SK-N-SH (cell line): ENCODE measurements at regions not wholly inside any gene's neighbourhood (a gene's known extent, or its start where the extent isn't known, plus 50 kb on each side); places are given as distances from the start of the nearest gene placed in this dataset.

ENCODE experiments used
- CTCF ChIA-PET: fragments of 300-600, 350-600 bp; formaldehyde crosslinking; extraction: SDS; loops from one replicate; lab custom pipeline; 2021; lab: Yijun Ruan, JAX
- POLR2A ChIA-PET: fragments of 350-600 bp; sonication (Branson Sonifier 250); formaldehyde crosslinking; extraction: SDS; loops from one replicate; lab custom pipeline; 2020; ENCODE audit warnings: antibody characterized with exemption, inconsistent platforms; lab: Yijun Ruan, JAX
- DNase-seq: peaks from one replicate; pipeline ENCODE4 v3.0.0; 2012
- H2AFZ ChIP-seq: fragments of 200-600 bp; sonication (generic); 2 replicates; pipeline ENCODE4 v1.8.1; 2016; ENCODE audit warnings: antibody characterized with exemption, mild to moderate bottlenecking, low read depth
- H3F3A ChIP-seq: fragments of 200-600 bp; sonication (generic); replicated peaks from 2 replicates; pipeline ENCODE3; 2016; ENCODE audit warnings: antibody characterized with exemption, mild to moderate bottlenecking; ENCODE audit not compliant: insufficient read depth
- H3K27ac ChIP-seq, 2 experiments: fragments of 200-500 bp in 1 of 2; fragments of 200-600 bp in 1 of 2; sonication (Bioruptor generic) in 1 of 2; sonication (generic), shearing (Covaris generic) in 1 of 2; 2 replicates each; pipeline versions ENCODE4 v1.5.1 to v1.6.1; 2014 to 2016; ENCODE audit warnings: low read depth in 2 of 2, inconsistent platforms in 1 of 2, low read length in 1 of 2, mild to moderate bottlenecking in 1 of 2, mixed read lengths in 1 of 2
- H3K27me3 ChIP-seq: fragments of 200-600 bp; sonication (generic), shearing (Covaris generic); 2 replicates; pipeline ENCODE4 v1.6.1; 2016; ENCODE audit warnings: mixed run types; ENCODE audit not compliant: insufficient read depth
- H3K36me3 ChIP-seq, 2 experiments: fragments of 200-500 bp in 1 of 2; fragments of 200-600 bp in 1 of 2; sonication (Bioruptor generic) in 1 of 2; sonication (generic) in 1 of 2; replicated peaks in 1 of 2; 2 replicates each; pipeline versions ENCODE3 to v1.5.1; 2014 to 2016; ENCODE audit warnings: low read length in 1 of 2, mild to moderate bottlenecking in 1 of 2; ENCODE audit not compliant: insufficient read depth in 2 of 2, control insufficient read depth in 1 of 2
- H3K4me1 ChIP-seq, 2 experiments: fragments of 200-500 bp in 1 of 2; fragments of 200-600 bp in 1 of 2; sonication (Bioruptor generic) in 1 of 2; sonication (generic), shearing (Covaris generic) in 1 of 2; 2 replicates each; pipeline versions ENCODE4 v1.5.1 to v1.6.1; 2014 to 2016; ENCODE audit warnings: low read depth in 1 of 2, low read length in 1 of 2, mixed run types in 1 of 2; ENCODE audit not compliant: insufficient read depth in 2 of 2, control insufficient read depth in 1 of 2
- H3K4me2 ChIP-seq: fragments of 200-600 bp; sonication (generic), shearing (Covaris generic); 2 replicates; pipeline ENCODE4 v1.6.1; 2017; ENCODE audit warnings: mixed run types
- H3K4me3 ChIP-seq, 2 experiments: fragments of 200-500 bp in 1 of 2; fragments of 200-600 bp in 1 of 2; sonication (Bioruptor generic) in 1 of 2; sonication (generic), shearing (Covaris generic) in 1 of 2; 2 replicates each; pipeline versions ENCODE4 v1.5.1 to v1.8.1; 2014 to 2016; ENCODE audit warnings: low read depth in 2 of 2, inconsistent platforms in 1 of 2, low read length in 1 of 2, mild to moderate bottlenecking in 1 of 2, mixed read lengths in 1 of 2, moderate library complexity in 1 of 2
- H3K79me2 ChIP-seq: fragments of 200-600 bp; sonication (generic); 2 replicates; pipeline ENCODE4 v1.8.1; 2017; ENCODE audit warnings: mild to moderate bottlenecking; ENCODE audit not compliant: insufficient read depth
- H3K9ac ChIP-seq: fragments of 200-600 bp; sonication (generic); 2 replicates; pipeline ENCODE4 v1.6.1; 2017; ENCODE audit warnings: mixed run types
- H3K9me2 ChIP-seq: fragments of 200-600 bp; sonication (generic); 2 replicates; pipeline ENCODE4 v1.6.1; 2017; ENCODE audit warnings: mixed run types
- H3K9me3 ChIP-seq: fragments of 200-600 bp; sonication (generic); 2 replicates; pipeline ENCODE4 v1.6.1; 2017; ENCODE audit warnings: mixed run types, mild to moderate bottlenecking, moderate library complexity
- H4K20me1 ChIP-seq: fragments of 200-600 bp; sonication (generic); 2 replicates; pipeline ENCODE4 v1.6.1; 2017; ENCODE audit warnings: mild to moderate bottlenecking, mixed run types; ENCODE audit not compliant: insufficient read depth
- EZH2phosphoT487 ChIP-seq: fragments of 200-600 bp; sonication (generic); IDR thresholded peaks from 2 replicates; pipeline ENCODE4 v1.6.1; 2017; ENCODE audit warnings: low read depth, mixed run types, mild to moderate bottlenecking, antibody characterized with exemption, moderate library complexity, borderline replicate concordance
- FOSL2 ChIP-seq: IDR thresholded peaks from 2 replicates; pipeline ENCODE4 v1.4.0; 2012; ENCODE audit warnings: low read depth, mild to moderate bottlenecking, moderate library complexity, borderline replicate concordance
- FOXM1 ChIP-seq: IDR thresholded peaks from 2 replicates; pipeline ENCODE4 v1.4.0; 2012; ENCODE audit warnings: low read depth, mild to moderate bottlenecking
- GABPA ChIP-seq: IDR thresholded peaks from 2 replicates; pipeline ENCODE4 v1.4.0; 2012; ENCODE audit warnings: low read depth, mild to moderate bottlenecking
- GATA2 ChIP-seq: sonication (generic); formaldehyde crosslinking; IDR thresholded peaks from 2 replicates; pipeline ENCODE4 v1.5.0; 2020; ENCODE audit warnings: mild to moderate bottlenecking, missing genetic modification reagents
- MXI1 ChIP-seq: IDR thresholded peaks from 2 replicates; pipeline ENCODE4 v1.6.1; 2012; ENCODE audit warnings: mild to moderate bottlenecking, low read depth, low read length, improper control_type of control experiment
- NRF1 ChIP-seq: IDR thresholded peaks from 2 replicates; pipeline ENCODE4 v1.6.1; 2012; ENCODE audit warnings: low read depth, mild to moderate bottlenecking, low read length
- SIN3A ChIP-seq: IDR thresholded peaks from 2 replicates; pipeline ENCODE4 v1.6.1; 2012; ENCODE audit warnings: low read depth, mild to moderate bottlenecking, low read length, moderate library complexity, borderline replicate concordance
- SMC3 ChIP-seq: IDR thresholded peaks from 2 replicates; pipeline ENCODE4 v1.6.1; 2012; ENCODE audit warnings: low read depth, low read length, improper control_type of control experiment
- WGBS: methylation state at CpG from one replicate; pipeline ENCODE4 v1.1.6; 2017; ENCODE audit warnings: low lambda C conversion rate; 5-methylcytosine and 5-hydroxymethylcytosine counted together
- TF ChIP-seq, protein P1 (sequence below): fragments of 150-350 bp; IDR thresholded peaks from 2 replicates; pipeline ENCODE4 v1.6.1; 2017; ENCODE audit warnings: antibody characterized with exemption, low read length, low read depth, borderline replicate concordance
- TF ChIP-seq, protein P2 (sequence below): IDR thresholded peaks from 2 replicates; pipeline ENCODE4 v1.4.0; 2012; ENCODE audit warnings: low read depth, borderline replicate concordance
- TF ChIP-seq, protein P3 (sequence below): IDR thresholded peaks from 2 replicates; pipeline ENCODE4; 2012

DNA sequence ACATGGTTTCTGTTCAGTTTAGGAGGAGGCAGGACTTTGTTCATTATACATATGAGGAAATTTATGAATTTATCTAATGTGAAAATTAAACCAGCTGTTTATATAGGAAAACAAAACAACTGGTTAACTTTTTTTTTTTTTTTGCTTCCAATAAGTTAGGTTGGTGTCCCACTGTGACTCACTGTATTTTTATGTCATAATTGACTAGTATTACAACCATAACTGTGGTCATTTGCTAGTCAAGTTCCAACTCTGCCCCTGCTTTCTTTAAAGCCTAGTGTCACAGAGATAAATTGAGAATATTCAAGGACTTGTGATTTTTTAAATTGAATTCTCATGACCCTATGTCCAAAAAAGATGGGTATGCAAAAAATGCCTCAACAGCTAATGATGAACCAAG is 227.7 kb downstream of the BCAT1 start (continued):
- TF ChIP-seq EZH2phosphoT487, result no peak
- TF ChIP-seq SMC3, result no peak
- TF ChIP-seq, all 33 proteins: peak for 0

DNA sequence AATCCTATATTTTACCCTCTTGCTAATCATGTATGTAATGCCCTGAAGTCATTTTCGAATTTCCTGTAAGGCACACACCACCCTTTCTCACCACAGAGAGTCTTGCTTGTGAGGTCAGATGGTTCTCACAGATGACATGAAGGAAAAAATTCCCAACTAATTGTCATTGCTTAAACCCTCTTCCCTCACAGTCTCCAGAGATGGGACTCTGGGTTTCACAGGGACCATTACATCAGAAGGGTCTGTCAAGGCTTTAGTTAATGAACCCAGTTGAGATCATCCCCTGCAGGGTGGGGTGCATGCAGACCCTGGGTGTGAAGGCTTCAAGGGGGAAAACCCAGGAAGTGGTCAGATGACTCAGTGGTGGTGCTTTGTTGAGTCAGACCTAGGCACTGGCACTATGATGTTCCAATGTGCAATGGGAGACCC is 229.6 kb downstream of the BCAT1 start:
- H3K27ac ChIP-seq, result no peak overlapping the region
- no peaks in the 10 kb centered on the region for H3K27me3 ChIP-seq
- 14% methylated on average over 1 of the region's 1 CpG for WGBS
- no peak overlapping the region for H3K4me3 ChIP-seq
- H3K36me3 ChIP-seq, result no peaks in the 10 kb centered on the region
- H2AFZ ChIP-seq, result no peak overlapping the region
- H4K20me1 ChIP-seq, result no peaks in the 10 kb centered on the region
- H3K9me2 ChIP-seq, result no peaks in the 10 kb centered on the region
- H3K4me2 ChIP-seq, result no peak overlapping the region
- H3K9ac ChIP-seq, result no peak overlapping the region
- no peaks in the 10 kb centered on the region for H3K4me1 ChIP-seq
- no peaks in the 10 kb centered on the region for H3K79me2 ChIP-seq
- POLR2A ChIA-PET, result no interaction called here
- no peak for DNase-seq
- no peaks in the 10 kb centered on the region for H3F3A ChIP-seq
- no peaks in the 10 kb centered on the region; the same call in 1 of the 2 replicates for H3K9me3 ChIP-seq
- CTCF ChIA-PET, result no interaction called here
- TF ChIP-seq NRF1 (no peak), FOSL2 (peak; percentile 37; the same call in 1 of the 2 replicates)
- TF ChIP-seq, all 33 proteins: peak for 1

DNA sequence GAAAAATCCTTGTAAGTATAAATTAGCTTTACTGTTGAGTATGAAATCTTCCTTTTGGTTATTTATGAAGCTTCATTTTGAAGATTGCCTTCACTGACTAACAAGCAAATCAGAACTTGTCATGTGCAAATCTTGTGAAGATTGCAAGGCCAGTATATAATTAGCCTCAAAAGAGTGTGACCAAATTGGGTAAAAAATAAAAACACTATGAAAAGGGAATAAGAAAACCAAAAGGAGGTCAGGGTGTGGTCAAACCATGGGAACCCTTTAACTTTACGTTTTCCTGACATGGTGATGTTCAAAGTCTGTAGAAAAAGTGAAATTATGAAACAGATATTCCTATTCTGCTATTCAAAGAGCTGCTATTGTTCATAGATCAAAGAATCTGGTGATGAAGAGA is 230.3 kb downstream of the BCAT1 start:
- no peak overlapping the region for H3K27ac ChIP-seq
- DNase-seq, result no peak
- CTCF ChIA-PET, result no interaction called here
- TF ChIP-seq GABPA (no peak), MXI1 (no peak), GATA2 (CRISPR knock-in tag) (no peak), FOXM1 (no peak), SIN3A (no peak)
- TF ChIP-seq, protein P1, sequence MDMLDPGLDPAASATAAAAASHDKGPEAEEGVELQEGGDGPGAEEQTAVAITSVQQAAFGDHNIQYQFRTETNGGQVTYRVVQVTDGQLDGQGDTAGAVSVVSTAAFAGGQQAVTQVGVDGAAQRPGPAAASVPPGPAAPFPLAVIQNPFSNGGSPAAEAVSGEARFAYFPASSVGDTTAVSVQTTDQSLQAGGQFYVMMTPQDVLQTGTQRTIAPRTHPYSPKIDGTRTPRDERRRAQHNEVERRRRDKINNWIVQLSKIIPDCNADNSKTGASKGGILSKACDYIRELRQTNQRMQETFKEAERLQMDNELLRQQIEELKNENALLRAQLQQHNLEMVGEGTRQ, result no peak
- TF ChIP-seq, protein P2, sequence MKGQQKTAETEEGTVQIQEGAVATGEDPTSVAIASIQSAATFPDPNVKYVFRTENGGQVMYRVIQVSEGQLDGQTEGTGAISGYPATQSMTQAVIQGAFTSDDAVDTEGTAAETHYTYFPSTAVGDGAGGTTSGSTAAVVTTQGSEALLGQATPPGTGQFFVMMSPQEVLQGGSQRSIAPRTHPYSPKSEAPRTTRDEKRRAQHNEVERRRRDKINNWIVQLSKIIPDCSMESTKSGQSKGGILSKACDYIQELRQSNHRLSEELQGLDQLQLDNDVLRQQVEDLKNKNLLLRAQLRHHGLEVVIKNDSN, result no peak
- TF ChIP-seq, protein P3, sequence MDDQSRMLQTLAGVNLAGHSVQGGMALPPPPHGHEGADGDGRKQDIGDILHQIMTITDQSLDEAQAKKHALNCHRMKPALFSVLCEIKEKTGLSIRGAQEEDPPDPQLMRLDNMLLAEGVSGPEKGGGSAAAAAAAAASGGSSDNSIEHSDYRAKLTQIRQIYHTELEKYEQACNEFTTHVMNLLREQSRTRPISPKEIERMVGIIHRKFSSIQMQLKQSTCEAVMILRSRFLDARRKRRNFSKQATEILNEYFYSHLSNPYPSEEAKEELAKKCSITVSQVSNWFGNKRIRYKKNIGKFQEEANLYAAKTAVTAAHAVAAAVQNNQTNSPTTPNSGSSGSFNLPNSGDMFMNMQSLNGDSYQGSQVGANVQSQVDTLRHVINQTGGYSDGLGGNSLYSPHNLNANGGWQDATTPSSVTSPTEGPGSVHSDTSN, result no peak
- POLR2A ChIA-PET, result no interaction called here
- WGBS, result 2% methylated on average over 1 of the region's 1 CpG
- H3K36me3 ChIP-seq, result no peaks in the 10 kb centered on the region
- H3F3A ChIP-seq, result no peaks in the 10 kb centered on the region
- no peak overlapping the region for H2AFZ ChIP-seq
- H3K9ac ChIP-seq, result no peak overlapping the region
- no peaks in the 10 kb centered on the region for H3K4me1 ChIP-seq
- no peaks in the 10 kb centered on the region; the same call in 1 of the 2 replicates for H3K9me3 ChIP-seq
- H3K79me2 ChIP-seq, result no peaks in the 10 kb centered on the region
- H4K20me1 ChIP-seq, result no peaks in the 10 kb centered on the region
- H3K4me3 ChIP-seq, result no peak overlapping the region
- no peaks in the 10 kb centered on the region for H3K9me2 ChIP-seq
- no peak overlapping the region for H3K4me2 ChIP-seq
- H3K27me3 ChIP-seq, result no peaks in the 10 kb centered on the region
